Prostate gland (tissue), 2 donors: ENCODE measurements at regions not wholly inside any gene's neighbourhood (a gene's known extent, or its start where the extent isn't known, plus 50 kb on each side); places are given as distances from the start of the nearest gene placed in this dataset.

ENCODE experiments used
- CTCF ChIP-seq, 4 experiments: fragments of 200-600 bp in 2 of 4; fragments of 450-650 bp in 2 of 4; sonication (generic) in 2 of 4; IDR thresholded peaks; 1 replicate in 3 of 4; 2 replicates in 1 of 4; pipeline ENCODE4 v1.5.1; 2016 to 2019; ENCODE audit warnings: antibody characterized with exemption in 4 of 4, mild to moderate bottlenecking in 2 of 4, moderate library complexity in 2 of 4
- POLR2A ChIP-seq: fragments of 450-650 bp; IDR thresholded peaks from one replicate; pipeline ENCODE4 v1.6.1; 2016; ENCODE audit warnings: antibody characterized with exemption, mild to moderate bottlenecking

- no peak for TF ChIP-seq CTCF (IDR thresholded peaks at IDR 0.05)
- no peak for TF ChIP-seq POLR2A
Measured at GRCh38 chr13:104011505-104012241, 945.5 kb upstream of the SLC10A2 start.
